Coronary artery (tissue), 2 donors: ENCODE measurements at regions not wholly inside any gene's neighbourhood (a gene's known extent, or its start where the extent isn't known, plus 50 kb on each side); places are given as distances from the start of the nearest gene placed in this dataset.
A peak's percentile ranks its signal among the peaks of the same experiment; 100 is the strongest.

Experiments
- DNase-seq: peaks from one replicate; pipeline ENCODE4 v3.0.0-alpha.2; 2017; ENCODE audit warnings: low spot score
- H3K27ac ChIP-seq, 2 donors: fragments of 200-600 bp; sonication (generic); one replicate each; pipeline ENCODE4 v1.5.1; 2016 to 2019
- H3K4me3 ChIP-seq: fragments of 200-600 bp; sonication (generic); 2 replicates; pipeline ENCODE4 v1.5.1; 2016; ENCODE audit warnings: mild to moderate bottlenecking, moderate library complexity
- CTCF ChIP-seq: fragments of 200-600 bp; sonication (generic); IDR thresholded peaks from one replicate; pipeline ENCODE4 v1.5.1; 2019; ENCODE audit warnings: antibody characterized with exemption

GRCh38 chr2:64325477-64325851 is 128.5 kb upstream of the LGALSL start:
- no peak for DNase-seq
- H3K27ac ChIP-seq = no peak overlapping the region

GRCh38 chr2:64325852-64326577 is 127.9 kb upstream of the LGALSL start:
- Histone ChIP-seq H3K27ac (no peak overlapping the region), H3K4me3 (no peak overlapping the region)
- TF ChIP-seq CTCF = no peak
- DNase-seq = no peak

More at GRCh38 chr2:64325477-64325851, 128.5 kb upstream of the LGALSL start:
- H3K4me3 ChIP-seq = no peak overlapping the region
- no peak for TF ChIP-seq CTCF

- Histone ChIP-seq H3K27ac (no peak overlapping the region), H3K4me3 (no peak overlapping the region)
Measured at GRCh38 chr2:64326578-64327050, 127.3 kb upstream of the LGALSL start.

GRCh38 chr2:64327129-64327509 is 126.8 kb upstream of the LGALSL start:
- H3K27ac ChIP-seq = no peak overlapping the region
- H3K4me3 ChIP-seq = no peak overlapping the region
- no peak for DNase-seq
- no peak for TF ChIP-seq CTCF

More at GRCh38 chr2:64326578-64327050, 127.3 kb upstream of the LGALSL start:
- no peak for TF ChIP-seq CTCF
- no peak for DNase-seq

- no peak for TF ChIP-seq CTCF
- Histone ChIP-seq H3K4me3 (no peak overlapping the region), H3K27ac (peak overlapping the region; percentile 43 to 71)
- DNase-seq = no peak
Measured at GRCh38 chr2:64327510-64328414, 126.2 kb upstream of the LGALSL start.

- Histone ChIP-seq H3K4me3 (no peak overlapping the region), H3K27ac (peak overlapping the region; percentile 43 to 71)
- no peak for DNase-seq
- no peak for TF ChIP-seq CTCF
Measured at GRCh38 chr2:64328415-64328722, 125.6 kb upstream of the LGALSL start.
